GM12873 (cell line): ENCODE measurements at regions not wholly inside any gene's neighbourhood (a gene's known extent, or its start where the extent isn't known, plus 50 kb on each side); places are given as distances from the start of the nearest gene placed in this dataset.

Source experiments
- TF ChIP-seq, protein P1 (sequence below): IDR thresholded peaks from 2 replicates; pipeline ENCODE4 v1.5.1; 2012; ENCODE audit warnings: low read depth, mild to moderate bottlenecking, moderate library complexity, low read length, control low read depth; ENCODE audit not compliant: insufficient read depth; ENCODE audit errors: missing control alignments

DNA sequence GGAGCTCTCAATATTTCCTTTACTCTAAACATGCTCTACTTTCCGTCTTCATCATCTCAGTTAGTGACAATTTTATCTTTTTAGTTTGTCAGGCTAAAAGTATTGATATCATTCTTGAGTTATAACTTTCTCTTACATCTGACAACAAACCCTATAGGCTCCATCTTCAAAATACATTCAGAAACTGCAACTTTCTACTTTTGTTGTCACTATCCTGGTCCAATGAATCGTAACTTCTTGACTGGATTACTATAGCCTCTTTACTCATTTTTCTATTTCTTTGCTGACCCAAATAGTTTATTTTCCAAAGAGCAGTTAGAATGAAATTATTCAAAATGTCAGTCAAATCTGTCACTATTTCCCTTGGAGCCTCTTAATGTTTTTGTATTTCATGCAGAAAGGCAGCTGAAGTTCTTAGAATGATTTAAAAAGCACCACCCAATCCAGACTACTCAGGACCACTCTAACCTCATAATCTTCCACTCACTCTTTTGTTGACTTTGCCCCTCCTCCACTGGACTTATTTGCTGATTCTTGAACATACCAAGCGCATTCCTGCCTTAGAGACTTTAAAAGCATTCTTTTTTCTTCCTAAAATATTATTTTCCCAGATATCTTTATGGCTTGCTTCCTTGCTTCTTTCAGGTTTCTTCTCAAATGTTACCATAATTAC, 119.9 kb upstream of the CBLB start:
- TF ChIP-seq, protein P1, sequence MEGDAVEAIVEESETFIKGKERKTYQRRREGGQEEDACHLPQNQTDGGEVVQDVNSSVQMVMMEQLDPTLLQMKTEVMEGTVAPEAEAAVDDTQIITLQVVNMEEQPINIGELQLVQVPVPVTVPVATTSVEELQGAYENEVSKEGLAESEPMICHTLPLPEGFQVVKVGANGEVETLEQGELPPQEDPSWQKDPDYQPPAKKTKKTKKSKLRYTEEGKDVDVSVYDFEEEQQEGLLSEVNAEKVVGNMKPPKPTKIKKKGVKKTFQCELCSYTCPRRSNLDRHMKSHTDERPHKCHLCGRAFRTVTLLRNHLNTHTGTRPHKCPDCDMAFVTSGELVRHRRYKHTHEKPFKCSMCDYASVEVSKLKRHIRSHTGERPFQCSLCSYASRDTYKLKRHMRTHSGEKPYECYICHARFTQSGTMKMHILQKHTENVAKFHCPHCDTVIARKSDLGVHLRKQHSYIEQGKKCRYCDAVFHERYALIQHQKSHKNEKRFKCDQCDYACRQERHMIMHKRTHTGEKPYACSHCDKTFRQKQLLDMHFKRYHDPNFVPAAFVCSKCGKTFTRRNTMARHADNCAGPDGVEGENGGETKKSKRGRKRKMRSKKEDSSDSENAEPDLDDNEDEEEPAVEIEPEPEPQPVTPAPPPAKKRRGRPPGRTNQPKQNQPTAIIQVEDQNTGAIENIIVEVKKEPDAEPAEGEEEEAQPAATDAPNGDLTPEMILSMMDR: no peak

DNA sequence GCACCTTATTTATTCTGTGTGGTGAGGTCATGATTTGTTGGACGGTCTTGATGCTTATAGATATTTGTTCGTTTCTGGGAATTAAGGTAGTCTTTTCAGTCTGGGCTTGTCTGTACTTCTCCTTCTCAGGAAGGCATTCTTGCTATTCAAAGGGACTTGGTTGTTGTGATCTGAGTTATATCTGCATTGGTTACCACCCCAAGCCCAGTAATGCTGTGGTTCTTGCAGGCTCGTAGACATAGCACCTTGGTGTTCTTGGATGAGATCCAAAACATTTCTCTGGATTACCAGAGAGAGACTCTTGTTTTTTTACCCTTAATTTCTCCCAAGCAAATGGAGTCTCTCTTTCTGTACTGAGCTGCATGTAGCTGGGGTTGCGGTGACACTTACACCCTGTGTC, 128.0 kb upstream of the CBLB start:
- TF ChIP-seq, protein P1: no peak

DNA sequence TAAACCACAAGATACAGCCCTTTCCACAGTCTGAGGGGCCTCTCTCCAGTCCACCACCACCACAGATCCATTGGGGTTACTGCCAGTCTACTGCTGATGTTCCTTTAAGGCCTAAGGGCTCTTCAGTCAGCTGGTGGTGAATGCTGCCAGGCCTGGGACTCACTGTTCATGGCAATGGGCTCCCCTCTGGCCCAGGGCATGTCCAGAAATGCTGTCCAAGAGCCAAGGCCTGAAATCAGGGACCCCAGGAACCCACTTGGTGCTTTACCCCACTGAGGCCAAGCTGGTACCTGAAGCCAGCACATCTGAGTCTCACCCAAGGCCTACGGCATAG, 128.6 kb upstream of the CBLB start:
- TF ChIP-seq, protein P1: no peak

DNA sequence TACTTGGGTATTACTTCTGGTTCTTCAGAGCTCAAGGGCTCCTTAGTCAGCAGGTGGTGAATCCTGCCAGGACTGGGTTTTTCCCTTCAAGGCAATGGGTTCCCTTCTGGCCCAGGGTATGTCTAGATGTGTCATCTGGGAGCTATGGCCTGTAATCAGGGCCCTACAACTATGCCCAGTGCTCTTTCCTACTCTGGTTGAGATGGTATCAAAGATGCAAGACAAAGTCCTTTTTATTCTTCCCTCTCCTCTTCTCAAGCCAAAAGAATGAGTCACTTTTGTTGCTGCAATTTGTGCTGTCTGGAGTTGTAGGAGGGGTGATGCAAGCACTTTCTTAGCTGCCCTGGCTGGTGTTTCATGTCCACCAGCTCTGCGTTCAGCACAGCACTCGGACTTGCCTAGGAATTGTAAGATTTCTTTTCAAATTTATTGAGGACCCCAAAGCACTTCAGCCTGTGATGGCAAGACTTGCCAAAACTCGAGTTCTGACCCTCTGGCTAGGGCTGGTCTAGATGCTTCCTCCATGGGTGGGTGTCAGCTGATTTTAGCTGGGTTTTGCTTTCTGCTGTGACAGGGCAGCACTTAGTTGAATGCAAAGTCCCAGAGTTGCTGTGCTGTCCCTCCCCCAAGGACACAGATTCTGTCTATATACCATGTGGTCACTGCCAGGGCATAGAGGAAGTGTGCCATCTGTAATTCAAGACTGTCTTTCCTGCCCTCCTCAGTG, 129.2 kb upstream of the CBLB start:
- TF ChIP-seq, protein P1: no peak

DNA sequence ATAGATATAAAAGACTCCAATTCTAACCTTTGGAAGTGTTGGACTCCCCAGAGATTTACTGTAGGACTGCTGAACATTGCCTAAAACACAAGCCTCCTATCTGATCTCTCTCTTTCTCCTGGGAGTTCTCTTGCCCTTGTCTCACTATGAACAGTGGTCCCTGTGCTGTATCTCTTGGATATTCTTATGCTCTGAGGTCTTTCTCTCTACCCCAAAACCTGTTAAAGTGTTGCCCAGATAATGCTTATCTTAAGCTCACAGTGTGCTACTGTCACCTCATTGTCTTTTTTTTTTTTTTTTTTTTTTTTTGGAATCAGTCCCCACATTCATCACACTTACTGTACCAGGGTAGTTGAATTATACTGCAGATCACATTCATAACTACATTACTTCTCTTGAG, 131.0 kb upstream of the CBLB start:
- TF ChIP-seq, protein P1: no peak

DNA sequence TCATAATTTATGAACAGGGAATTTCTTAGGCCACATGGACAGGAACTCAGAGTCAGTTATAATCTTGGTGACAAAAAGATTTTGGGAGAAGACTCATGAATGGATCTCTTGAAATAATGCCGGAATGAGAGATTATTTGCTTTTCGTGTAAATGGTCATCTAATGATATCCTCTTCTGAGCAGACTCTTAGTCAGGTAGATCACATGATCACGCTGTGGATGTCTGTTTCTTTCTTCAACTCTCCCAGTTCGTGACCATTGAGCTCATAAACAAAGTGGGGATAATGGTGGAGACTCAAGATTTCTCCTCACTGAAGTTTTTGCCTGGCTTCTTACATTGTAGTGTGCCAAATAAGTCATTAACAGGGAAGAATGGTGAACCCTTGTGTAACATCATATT, 133.1 kb upstream of the CBLB start:
- TF ChIP-seq, protein P1: no peak

DNA sequence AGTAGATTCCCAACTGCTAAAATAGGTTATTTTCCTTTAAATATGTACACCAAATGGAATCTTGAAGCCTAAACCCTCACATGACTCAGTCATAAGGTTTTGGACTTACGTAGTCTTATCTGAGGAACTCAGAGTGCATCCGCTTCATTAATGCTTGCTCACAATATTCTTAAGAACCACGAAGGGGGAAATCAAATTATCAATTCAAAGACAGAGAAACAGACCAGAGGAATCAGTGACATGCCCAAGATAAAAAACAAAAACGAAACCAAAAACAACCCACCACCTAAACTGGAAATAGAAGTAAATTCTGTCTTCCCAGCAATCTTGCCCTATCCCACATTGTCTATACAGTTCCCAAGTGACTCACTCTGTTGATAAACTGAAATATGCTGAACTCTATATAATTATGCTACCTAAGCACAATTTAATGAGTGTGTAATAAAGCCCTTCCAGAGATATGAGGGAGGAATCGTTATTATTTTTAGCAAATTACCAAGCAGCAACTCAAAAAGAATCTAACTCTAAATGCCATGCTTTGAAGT, 135.4 kb upstream of the CBLB start:
- TF ChIP-seq, protein P1: no peak
